BLaER1 treated with 17β-estradiol and CSF1 and Interleukin-3, amounts not matched to agents 10 nM and 100 nM (cell line): ENCODE measurements at regions not wholly inside any gene's neighbourhood (a gene's known extent, or its start where the extent isn't known, plus 50 kb on each side); places are given as distances from the start of the nearest gene placed in this dataset.

Experiments
- H3K27ac ChIP-seq, 11 experiments: shearing (Covaris generic); formaldehyde crosslinking; 2 replicates each; pipeline ENCODE4 v1.8.1; 2022
- H3K27me3 ChIP-seq, 11 experiments: shearing (Covaris generic); formaldehyde crosslinking; 2 replicates each; pipeline ENCODE4 v1.8.1; 2022
- H3K36me3 ChIP-seq, 11 experiments: shearing (Covaris generic); formaldehyde crosslinking; 2 replicates each; pipeline ENCODE4 v1.8.1; 2022
- H3K4me1 ChIP-seq, 10 experiments: shearing (Covaris generic); formaldehyde crosslinking; 2 replicates each; pipeline ENCODE4 v1.8.1; 2022
- H3K4me2 ChIP-seq, 11 experiments: shearing (Covaris generic); formaldehyde crosslinking; 2 replicates each; pipeline ENCODE4 v1.8.1; 2022
- H3K4me3 ChIP-seq, 10 experiments: shearing (Covaris generic); formaldehyde crosslinking; 2 replicates each; pipeline ENCODE4 v1.8.1; 2022
- H3K9ac ChIP-seq, 11 experiments: shearing (Covaris generic); formaldehyde crosslinking; 2 replicates each; pipeline ENCODE4 v1.8.1; 2022
- H3K9me3 ChIP-seq, 11 experiments: shearing (Covaris generic); formaldehyde crosslinking; replicated peaks in 1 of 11; 2 replicates each; pipeline ENCODE4 v1.8.1; 2022
- H4K20me1 ChIP-seq, 11 experiments: shearing (Covaris generic); formaldehyde crosslinking; 2 replicates each; pipeline ENCODE4 v1.8.1; 2022
- Cebpa-rat ChIP-seq, 11 experiments: shearing (Covaris generic); IDR thresholded peaks; 2 replicates each; pipeline ENCODE4 v1.8.1; 2022

GRCh38 chr17:55582897-55583296, 71.6 kb upstream of the SMIM36 start:
- Histone ChIP-seq H3K36me3 (no peaks in the 10 kb centered on the region), H3K4me3 (no peak overlapping the region), H3K9me3 (peaks cover 0 to 5% (median under 1%) of the 10 kb centered on the region in 11 experiments; a peak in 7 of 22 replicates), H3K9ac (no peak overlapping the region), H3K27ac (peak overlapping the region in 2 of 11 experiments; percentile 53 to 70; a peak in 2 of 22 replicates), H4K20me1 (no peaks in the 10 kb centered on the region), H3K4me2 (peak overlapping the region in 5 of 11 experiments; percentile 37 to 77 (median 73); a peak in 8 of 22 replicates), H3K27me3 (no peaks in the 10 kb centered on the region), H3K4me1 (peaks cover 0 to 37% (median 14%) of the 10 kb centered on the region in 10 experiments; a peak in 16 of 20 replicates)
- no peak for TF ChIP-seq Cebpa-rat (IDR thresholded peaks at IDR 0.05)

- TF ChIP-seq Cebpa-rat (IDR thresholded peaks at IDR 0.05): no peak
- Histone ChIP-seq H3K4me1 (peaks cover 16 to 60% (median 36%) of the 10 kb centered on the region in 10 experiments), H3K4me2 (no peak overlapping the region), H4K20me1 (no peaks in the 10 kb centered on the region), H3K27ac (no peak overlapping the region), H3K9me3 (peaks cover 0 to 9% (median 4%) of the 10 kb centered on the region in 11 experiments; a peak in 7 of 22 replicates), H3K9ac (no peak overlapping the region), H3K36me3 (no peaks in the 10 kb centered on the region), H3K4me3 (no peak overlapping the region), H3K27me3 (no peaks in the 10 kb centered on the region)
Observed at GRCh38 chr17:55580596-55581133, 69.4 kb upstream of the SMIM36 start.

DNA sequence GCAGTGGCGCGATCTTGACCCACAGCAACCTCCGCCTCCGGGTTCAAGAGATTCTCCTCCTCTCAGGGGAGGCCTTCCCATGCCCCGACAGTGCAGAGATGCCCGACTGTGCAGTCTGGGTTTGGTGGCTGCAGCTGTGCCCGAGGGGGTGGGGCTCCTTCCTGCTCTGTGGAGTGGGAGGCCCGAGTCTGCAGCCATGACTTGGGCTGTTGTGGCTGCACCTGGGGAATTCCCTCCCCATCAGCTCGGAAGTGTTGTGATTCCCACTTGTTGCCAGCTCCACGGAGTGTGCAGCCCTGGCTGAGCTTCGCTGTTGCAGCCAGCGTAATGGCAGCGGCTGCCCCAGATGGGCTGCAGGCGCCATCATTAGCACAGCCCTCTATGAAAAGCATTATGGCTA, 66.4 kb upstream of the SMIM36 start:
- Histone ChIP-seq H3K4me1 (peaks cover 16 to 44% (median 25%) of the 10 kb centered on the region in 10 experiments), H4K20me1 (no peaks in the 10 kb centered on the region), H3K9ac (peak overlapping the region in 10 of 11 experiments; percentile 58 to 76 (median 72); a peak in 13 of 22 replicates), H3K27ac (peak overlapping the region in 10 of 11 experiments; percentile 66 to 87 (median 80); a peak in 18 of 22 replicates), H3K9me3 (peaks cover 0 to 9% (median 4%) of the 10 kb centered on the region in 11 experiments; a peak in 5 of 22 replicates), H3K27me3 (no peaks in the 10 kb centered on the region), H3K4me2 (peak overlapping the region; percentile 57 to 90 (median 66)), H3K36me3 (no peaks in the 10 kb centered on the region), H3K4me3 (peak overlapping the region in 9 of 10 experiments; percentile 0 to 49 (median 36); a peak in 13 of 20 replicates)
- no peak for TF ChIP-seq Cebpa-rat (IDR thresholded peaks at IDR 0.05)

- Histone ChIP-seq H3K27ac (peak overlapping the region; percentile 36 to 87 (median 77); a peak in 21 of 22 replicates), H3K9me3 (peaks cover 0 to 9% (median 4%) of the 10 kb centered on the region in 11 experiments; a peak in 5 of 22 replicates), H3K4me2 (peak overlapping the region; percentile 57 to 90 (median 66)), H3K9ac (peak overlapping the region; percentile 57 to 76 (median 71); a peak in 21 of 22 replicates), H3K4me1 (peaks cover 16 to 39% (median 25%) of the 10 kb centered on the region in 10 experiments), H4K20me1 (no peaks in the 10 kb centered on the region), H3K27me3 (no peaks in the 10 kb centered on the region), H3K4me3 (peak overlapping the region in 9 of 10 experiments; percentile 0 to 49 (median 36); a peak in 14 of 20 replicates), H3K36me3 (no peaks in the 10 kb centered on the region)
- TF ChIP-seq Cebpa-rat (IDR thresholded peaks at IDR 0.05): no peak
Observed at GRCh38 chr17:55576996-55577586, 65.8 kb upstream of the SMIM36 start.

DNA sequence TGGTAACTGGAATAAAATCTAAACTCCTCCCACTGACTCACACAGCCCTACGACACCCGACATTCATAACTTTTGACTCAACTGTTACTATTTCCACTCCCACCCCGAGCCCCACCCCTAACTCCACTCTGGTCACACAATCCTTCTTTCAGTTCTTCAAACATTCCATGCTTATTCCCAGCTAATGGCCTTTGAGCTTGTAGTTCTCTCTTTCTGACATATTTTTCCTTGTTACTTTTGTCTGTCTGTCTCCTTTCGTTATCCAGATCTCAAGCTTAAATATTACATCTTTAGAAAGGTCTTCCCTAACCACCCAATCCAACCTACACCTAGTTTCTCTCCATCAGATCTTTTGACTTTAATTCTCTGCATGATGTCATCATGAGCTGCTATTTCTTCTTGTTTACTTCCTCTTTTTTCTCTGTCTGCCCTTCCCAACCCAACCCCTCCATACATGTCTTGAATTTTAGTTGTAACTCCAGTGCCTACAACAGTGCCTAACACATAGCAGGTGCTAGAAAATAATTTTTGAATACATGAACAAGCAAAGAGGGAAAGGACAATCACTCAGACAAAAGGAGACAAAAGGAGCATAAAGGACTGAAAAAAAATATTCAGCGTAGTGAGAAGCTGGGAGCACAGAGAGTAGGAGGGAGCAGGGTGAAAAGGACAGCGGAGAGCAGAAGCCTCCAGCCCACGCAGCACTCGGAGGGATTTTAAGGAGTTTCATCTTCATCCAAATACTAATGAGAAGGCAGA, 65.2 kb upstream of the SMIM36 start:
- Histone ChIP-seq H3K4me1 (peaks cover 16 to 33% (median 25%) of the 10 kb centered on the region in 10 experiments), H3K4me3 (peak overlapping the region in 6 of 10 experiments; percentile 16 to 49 (median 42); a peak in 6 of 20 replicates), H4K20me1 (no peaks in the 10 kb centered on the region), H3K4me2 (peak overlapping the region; percentile 57 to 90 (median 66)), H3K9me3 (peaks cover 0 to 9% (median 4%) of the 10 kb centered on the region in 11 experiments; a peak in 5 of 22 replicates), H3K9ac (peak overlapping the region; percentile 57 to 76 (median 71); a peak in 21 of 22 replicates), H3K27me3 (no peaks in the 10 kb centered on the region), H3K27ac (peak overlapping the region; percentile 36 to 87 (median 77); a peak in 21 of 22 replicates), H3K36me3 (no peaks in the 10 kb centered on the region)
- no peak for TF ChIP-seq Cebpa-rat (IDR thresholded peaks at IDR 0.05)

GRCh38 chr17:55575058-55575636, 63.9 kb upstream of the SMIM36 start:
- no peaks in the 10 kb centered on the region for H3K27me3 ChIP-seq
- peaks cover 16 to 32% (median 25%) of the 10 kb centered on the region in 10 experiments for H3K4me1 ChIP-seq
- TF ChIP-seq Cebpa-rat (IDR thresholded peaks at IDR 0.05): no peak
- peak overlapping the region in 4 of 11 experiments; percentile 70 to 90 (median 86); a peak in 7 of 22 replicates for H3K4me2 ChIP-seq
- H3K4me3 ChIP-seq: no peak overlapping the region
- H4K20me1 ChIP-seq: no peaks in the 10 kb centered on the region
- peaks cover 0 to 9% (median 4%) of the 10 kb centered on the region in 11 experiments; a peak in 5 of 22 replicates for H3K9me3 ChIP-seq
- peak overlapping the region in 4 of 11 experiments; percentile 5 to 28 (median 14); a peak in 3 of 22 replicates for H3K27ac ChIP-seq
- no peaks in the 10 kb centered on the region for H3K36me3 ChIP-seq
- no peak overlapping the region for H3K9ac ChIP-seq

DNA sequence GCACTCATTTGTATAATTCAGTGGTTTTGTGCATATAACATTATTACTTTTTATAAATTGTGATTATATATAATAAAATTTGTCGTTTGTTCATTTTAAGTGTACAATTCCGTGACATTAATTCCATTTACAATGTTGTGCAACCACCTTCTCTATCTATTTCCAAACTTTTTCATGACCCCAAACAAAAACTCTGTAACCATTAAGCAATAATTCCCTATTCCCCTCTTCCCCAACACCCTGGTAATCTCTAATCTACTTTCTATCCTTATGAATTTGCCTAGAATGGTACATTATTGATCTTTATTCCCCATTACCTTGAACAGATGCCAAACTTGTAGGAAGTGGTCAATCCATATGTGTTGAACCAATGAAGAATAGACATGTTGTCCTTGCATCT, 61.3 kb upstream of the SMIM36 start:
- no peak overlapping the region for H3K27ac ChIP-seq
- no peaks in the 10 kb centered on the region for H3K36me3 ChIP-seq
- H3K9ac ChIP-seq: no peak overlapping the region
- no peak overlapping the region for H3K4me2 ChIP-seq
- no peak overlapping the region for H3K4me3 ChIP-seq
- peaks cover 0 to 1% (median 0%) of the 10 kb centered on the region in 11 experiments; a peak in 4 of 22 replicates for H3K9me3 ChIP-seq
- peaks cover 13 to 26% (median 20%) of the 10 kb centered on the region in 10 experiments for H3K4me1 ChIP-seq
- H3K27me3 ChIP-seq: no peaks in the 10 kb centered on the region
- TF ChIP-seq Cebpa-rat (IDR thresholded peaks at IDR 0.05): no peak
- no peaks in the 10 kb centered on the region for H4K20me1 ChIP-seq

- H3K4me1 ChIP-seq: peaks cover 8 to 22% (median 15%) of the 10 kb centered on the region in 10 experiments
- no peak overlapping the region for H3K27ac ChIP-seq
- H3K4me3 ChIP-seq: no peak overlapping the region
- no peak overlapping the region for H3K9ac ChIP-seq
- H4K20me1 ChIP-seq: no peaks in the 10 kb centered on the region
- TF ChIP-seq Cebpa-rat (IDR thresholded peaks at IDR 0.05): no peak
- H3K27me3 ChIP-seq: no peaks in the 10 kb centered on the region
- H3K4me2 ChIP-seq: no peak overlapping the region
- no peaks in the 10 kb centered on the region for H3K36me3 ChIP-seq
- no peaks in the 10 kb centered on the region for H3K9me3 ChIP-seq
Observed at GRCh38 chr17:55572139-55572538, 60.9 kb upstream of the SMIM36 start.
